TTC549 (cell line): ENCODE measurements at regions not wholly inside any gene's neighbourhood (a gene's known extent, or its start where the extent isn't known, plus 50 kb on each side); places are given as distances from the start of the nearest gene placed in this dataset.
"Not testable (repeated sequence)": the region's sequence is repeated elsewhere in the genome, so short reads cannot be mapped to it uniquely, and the experiment has no call there.

Experiments
- FAIRE-seq: peaks from 2 replicates; lab custom pipeline; 2012; peaks lifted over from hg19 to GRCh38; lab: Jason Lieb, UNC

- no peak for FAIRE-seq
Observed at GRCh38 chr14:71240866-71241520, 333.7 kb downstream of the PCNX1 start.

DNA sequence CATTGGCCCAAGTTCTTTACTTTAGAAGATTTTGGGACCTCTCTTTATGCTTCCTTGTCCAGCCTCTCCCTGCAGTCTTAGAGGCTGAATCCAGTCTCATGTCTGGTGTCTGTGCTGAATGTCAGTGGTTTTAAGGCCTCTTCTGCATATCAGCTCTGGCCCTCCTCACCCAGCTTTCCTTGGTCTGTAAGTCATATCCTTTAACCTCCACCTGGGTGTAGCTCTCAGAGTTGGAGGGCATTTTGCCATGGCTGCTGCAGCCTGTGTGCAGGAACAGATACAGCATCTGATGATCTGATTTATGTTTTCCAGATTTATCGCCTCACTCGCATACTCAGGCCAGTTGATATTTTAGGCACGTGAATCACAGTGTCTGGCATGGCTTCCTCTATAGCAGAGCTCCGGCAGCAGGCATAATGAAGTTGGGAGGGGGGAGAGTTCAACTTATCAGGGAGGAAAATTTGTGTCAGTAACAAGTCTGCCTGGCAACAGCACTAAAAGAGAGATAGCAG lies 335.0 kb downstream of the PCNX1 start:
- FAIRE-seq, result no peak

DNA sequence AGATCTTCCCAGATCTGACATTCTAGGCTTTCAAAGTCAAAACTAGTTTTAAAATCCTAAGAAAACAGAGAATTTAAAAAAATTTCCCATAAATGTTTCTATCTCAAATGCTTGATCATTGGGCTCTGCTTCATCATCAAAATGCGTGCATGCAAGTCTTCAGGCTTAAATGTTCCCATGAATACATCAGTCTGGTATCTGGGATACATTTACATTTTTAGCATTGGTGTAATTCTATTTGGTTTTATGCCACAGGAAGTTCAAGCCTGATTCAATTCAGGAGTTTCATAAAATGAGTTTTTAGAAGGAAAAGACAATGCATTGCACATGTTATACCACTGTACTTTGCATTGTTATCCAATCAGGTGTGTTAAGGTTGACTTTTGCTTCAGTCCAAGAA lies 336.4 kb downstream of the PCNX1 start:
- FAIRE-seq, result no peak

DNA sequence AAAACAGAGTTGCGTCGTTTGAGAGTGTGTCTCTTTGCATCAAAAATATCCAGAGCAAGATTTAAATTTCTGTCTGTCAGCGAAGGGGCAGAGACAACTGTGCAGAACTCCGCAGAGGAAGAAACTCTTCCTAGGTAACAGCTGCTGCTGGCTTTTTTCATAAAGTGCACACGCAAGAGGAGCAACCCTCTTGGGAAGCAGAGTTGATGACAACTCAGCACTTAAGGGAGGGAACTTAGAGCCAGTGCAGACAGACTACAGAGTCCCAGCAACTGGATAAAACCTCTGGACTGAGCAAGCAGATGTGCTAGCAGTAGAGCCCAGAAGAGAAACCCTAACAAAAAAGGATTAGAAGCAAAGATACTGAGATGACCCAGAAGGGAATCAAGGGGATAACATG lies 337.1 kb downstream of the PCNX1 start:
- FAIRE-seq, result no peak

DNA sequence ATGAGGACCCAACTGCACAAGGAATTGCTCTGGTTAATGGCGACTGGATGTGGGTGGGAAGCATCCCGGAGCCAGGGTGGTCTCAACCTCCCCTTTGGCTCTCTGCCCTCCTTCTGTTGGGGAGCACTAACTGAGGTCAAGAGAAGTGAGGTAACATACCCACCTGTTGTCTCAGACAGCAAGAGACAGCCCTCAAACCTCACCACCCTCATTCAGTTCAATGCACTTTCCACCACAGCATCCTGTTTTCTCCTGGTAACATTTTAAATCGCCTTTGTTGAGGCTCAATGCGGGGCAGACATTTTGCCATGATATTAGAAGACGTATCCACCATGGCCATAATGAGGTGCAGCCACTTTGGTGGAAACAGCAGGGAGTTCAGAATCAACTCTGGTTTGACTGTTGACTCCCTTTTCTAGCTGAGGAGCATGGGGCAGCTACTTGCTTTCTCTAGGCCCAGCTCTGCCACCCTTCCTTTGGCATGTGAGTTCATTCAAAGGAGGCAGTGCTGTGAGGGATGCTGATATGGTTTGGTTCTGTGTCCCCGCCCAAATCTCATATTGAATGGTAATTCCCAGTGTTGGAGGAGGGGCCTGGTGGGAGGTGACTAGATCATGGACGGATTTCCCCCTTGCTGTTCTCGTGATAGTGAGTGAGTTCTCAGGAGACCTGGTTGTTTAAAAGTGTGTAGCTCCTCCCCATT lies 338.6 kb downstream of the PCNX1 start:
- no peak for FAIRE-seq

DNA sequence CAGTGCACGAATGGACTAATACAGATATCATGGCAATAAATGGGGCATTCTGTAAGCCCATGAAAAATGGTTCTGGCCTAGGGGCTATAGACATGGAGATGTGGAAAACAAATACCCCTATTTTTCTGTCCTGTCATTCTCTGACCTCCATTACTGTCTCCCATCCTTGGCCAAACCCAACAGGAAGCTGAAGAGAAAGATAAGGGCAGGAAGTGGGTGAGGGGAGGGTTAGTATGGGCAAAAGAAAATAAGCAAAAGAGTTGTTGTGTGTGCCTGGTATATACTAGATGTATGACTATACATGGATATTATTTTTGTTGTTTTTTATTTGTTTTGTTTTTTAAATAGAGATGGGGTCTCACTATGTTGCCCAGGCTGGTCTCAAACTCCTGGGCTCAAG lies 339.3 kb downstream of the PCNX1 start:
- FAIRE-seq, result no peak

GRCh38 chr14:71247106-71247505 lies 339.8 kb downstream of the PCNX1 start:
- FAIRE-seq, result no peak

DNA sequence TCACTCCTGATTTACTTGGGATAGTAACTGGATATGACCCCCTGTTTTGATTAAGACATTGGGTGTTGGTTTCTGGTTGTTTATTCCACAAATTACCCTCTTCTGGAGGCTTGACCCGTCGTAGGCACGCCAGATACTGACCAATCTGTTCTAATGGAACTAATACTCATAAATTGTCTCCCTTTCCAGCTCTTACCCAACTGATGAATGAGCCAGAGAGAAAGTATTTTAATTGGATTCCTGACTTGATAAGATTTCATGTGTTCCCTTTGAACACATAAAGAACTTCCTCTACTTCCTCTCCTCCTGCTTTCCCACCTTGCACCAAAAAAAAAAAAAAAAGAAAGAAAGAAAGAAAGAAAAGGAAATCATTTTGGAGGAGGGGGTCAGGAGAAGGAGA lies 340.9 kb downstream of the PCNX1 start:
- FAIRE-seq, result no peak

GRCh38 chr14:71250347-71250746 lies 343.1 kb downstream of the PCNX1 start:
- no peak for FAIRE-seq

DNA sequence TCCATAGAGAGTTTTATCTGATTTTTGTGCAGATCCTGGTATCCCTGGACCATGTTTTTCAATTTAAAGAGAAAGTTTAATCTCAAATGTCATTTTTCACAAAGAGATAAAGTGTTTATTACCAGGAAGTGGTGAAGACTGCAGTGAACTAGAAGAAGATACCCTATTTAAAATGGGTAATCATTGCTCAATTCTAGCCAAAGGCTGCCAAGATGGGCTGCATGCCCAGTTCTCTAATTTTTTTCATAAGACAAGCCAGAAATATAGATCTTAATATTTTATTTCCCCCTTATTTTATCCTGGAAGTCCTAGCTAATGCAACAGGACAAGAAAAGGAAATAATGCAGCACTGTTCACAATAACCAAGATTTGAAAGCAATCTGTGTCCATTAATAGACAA lies 343.5 kb downstream of the PCNX1 start:
- FAIRE-seq, result no peak

DNA sequence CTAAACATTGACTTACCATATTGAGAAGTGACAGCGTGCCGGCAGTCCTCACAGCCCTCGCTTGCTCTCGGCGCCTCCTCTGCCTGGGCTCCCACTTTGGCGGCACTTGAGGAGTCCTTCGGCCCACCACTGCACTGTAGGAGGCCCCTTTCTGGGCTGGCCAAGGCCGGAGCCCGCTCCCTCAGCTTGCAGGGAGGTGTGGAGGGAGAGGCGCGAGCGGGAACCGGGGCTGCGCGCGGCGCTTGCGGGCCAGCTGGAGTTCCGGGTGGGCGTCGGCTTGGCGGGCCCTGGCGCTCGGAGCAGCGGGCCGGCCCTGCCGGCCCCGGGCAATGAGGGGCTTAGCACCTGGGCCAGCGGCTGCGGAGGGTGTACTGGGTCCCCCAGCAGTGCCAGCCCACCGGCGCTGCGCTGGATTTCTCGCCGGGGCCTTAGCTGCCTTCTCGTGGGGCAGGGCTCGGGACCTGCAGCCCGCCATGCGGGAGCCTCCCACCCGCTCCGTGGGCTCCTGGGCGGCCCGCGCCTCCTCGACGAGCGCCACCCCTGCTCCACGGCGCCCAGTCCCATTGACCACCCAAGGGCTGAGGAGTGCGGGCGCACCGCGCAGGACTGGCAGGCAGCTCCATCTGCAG lies 346.9 kb downstream of the PCNX1 start:
- FAIRE-seq, result not testable (repeated sequence)

DNA sequence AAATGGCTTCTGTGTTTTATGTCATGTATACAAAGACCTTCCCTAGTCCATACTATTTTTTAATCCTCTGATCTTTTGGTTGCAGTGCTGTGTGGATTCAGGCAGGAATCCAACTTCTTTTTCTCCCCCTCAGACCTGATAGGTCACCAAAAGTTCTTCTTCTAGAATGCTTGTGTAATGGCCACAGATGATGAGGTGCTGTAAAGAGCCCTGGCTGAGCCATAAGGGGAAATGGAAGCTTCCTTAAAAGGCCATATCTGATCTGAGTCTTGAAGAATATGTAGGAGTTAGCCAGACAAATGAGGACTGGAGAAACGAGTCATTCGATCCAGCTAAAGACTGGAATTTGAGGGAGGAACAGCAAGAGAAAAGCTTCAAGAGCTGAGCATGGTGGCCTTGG lies 353.9 kb downstream of the PCNX1 start:
- no peak for FAIRE-seq

GRCh38 chr14:71262441-71262840 lies 355.2 kb downstream of the PCNX1 start:
- FAIRE-seq, result no peak

DNA sequence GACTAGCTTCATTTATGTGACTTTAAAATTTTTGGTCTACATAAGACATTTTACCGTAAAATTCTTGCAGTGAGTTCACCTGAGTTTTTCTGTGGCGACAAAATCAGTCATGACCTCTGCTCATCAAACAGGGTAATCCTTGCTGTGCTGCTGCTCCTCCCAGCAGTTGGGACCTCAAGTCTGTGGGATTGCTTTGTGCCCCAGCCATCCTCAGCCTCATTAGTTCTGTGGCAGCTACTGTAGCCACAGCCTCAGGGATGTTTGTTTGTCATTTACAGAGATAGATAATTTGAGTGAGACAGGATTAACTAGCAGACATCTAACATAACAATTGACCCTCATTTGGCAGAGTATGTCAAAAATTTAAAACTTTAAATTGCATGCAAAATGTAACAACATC lies 357.0 kb downstream of the PCNX1 start:
- FAIRE-seq, result no peak

DNA sequence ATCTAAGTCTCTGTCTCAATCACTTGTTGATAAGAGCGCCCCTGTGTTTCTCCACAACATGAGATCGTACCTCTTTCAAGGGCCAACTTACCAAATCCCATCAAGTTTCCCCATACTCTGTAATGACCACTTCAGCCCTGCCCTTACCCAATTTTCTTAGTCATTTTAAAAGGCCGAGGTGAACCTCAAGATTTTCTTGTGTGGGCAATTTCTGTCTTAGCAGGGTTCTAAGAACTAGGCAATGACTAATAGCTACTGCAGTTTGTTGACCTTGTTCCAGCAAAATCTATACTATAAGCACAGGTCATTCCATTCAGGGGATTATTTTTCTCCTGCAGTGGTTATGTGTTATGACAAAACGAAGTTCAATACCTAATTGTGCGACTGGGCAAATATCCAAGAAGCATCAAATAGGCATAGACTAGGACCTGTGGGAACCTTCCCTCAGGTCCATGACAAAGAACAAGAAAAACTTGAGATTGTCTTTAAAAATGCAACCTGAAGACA lies 359.8 kb downstream of the PCNX1 start:
- no peak for FAIRE-seq

GRCh38 chr14:71267691-71268090 lies 360.4 kb downstream of the PCNX1 start:
- no peak for FAIRE-seq

GRCh38 chr14:71270111-71270510 lies 362.9 kb downstream of the PCNX1 start:
- FAIRE-seq, result no peak

GRCh38 chr14:71271166-71271945 lies 364.1 kb downstream of the PCNX1 start:
- no peak for FAIRE-seq

DNA sequence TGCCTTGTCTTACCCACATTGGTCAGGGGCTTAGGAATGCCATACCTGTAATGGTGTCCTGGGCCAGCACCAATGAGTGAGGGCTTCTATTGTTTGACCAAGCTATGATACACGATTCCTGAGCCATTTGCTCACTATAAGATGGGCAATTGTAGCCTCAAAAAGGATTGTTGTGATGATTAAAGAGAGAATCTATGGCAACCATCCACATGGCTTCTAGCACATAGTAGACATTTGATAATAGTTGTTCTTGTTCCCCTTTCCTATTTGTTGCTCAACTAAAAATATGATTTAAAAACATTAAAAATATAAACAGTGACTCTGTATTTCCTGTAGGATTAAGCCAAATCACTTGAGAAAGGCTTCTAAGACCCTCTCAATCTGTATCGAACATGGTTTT lies 366.1 kb downstream of the PCNX1 start:
- FAIRE-seq, result no peak

DNA sequence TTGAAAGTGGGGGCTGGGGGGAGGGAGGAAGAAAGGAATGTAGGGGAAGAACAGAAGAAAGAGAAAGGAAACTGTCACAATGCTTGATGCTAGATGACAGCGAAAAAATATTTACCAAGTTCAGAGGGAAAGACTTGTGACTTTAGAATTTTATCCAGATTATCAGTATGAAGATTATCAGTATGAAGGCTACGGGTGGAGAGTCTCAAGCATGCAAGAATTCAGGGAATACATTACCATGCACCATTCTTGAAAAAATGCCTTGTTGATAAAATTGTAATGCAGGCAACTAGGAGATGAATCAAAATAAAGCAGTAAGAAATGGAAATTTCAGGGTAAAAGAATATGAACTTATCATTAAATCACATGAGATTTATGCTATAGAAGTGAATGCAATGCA lies 376.8 kb downstream of the PCNX1 start:
- no peak for FAIRE-seq

DNA sequence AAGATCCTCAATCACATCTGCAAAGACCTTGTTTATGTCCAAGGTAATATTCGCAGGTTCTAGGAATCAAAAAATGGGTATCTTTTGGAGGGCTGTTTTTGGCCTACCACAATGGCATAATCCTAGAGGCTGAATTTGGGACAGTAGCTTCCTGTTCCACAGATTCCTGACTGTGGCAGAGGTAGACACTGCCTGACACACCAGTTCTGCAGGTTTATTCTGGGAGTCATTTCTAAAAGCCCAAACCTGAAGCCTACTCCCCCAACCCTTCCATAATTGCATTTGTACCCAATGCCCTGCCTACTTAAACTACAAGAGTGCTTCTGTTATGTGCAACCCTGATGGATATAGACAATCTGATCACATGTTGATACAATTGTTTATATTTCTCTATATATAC lies 378.9 kb downstream of the PCNX1 start:
- FAIRE-seq, result no peak

GRCh38 chr14:71287567-71287966 lies 380.3 kb downstream of the PCNX1 start:
- no peak for FAIRE-seq

DNA sequence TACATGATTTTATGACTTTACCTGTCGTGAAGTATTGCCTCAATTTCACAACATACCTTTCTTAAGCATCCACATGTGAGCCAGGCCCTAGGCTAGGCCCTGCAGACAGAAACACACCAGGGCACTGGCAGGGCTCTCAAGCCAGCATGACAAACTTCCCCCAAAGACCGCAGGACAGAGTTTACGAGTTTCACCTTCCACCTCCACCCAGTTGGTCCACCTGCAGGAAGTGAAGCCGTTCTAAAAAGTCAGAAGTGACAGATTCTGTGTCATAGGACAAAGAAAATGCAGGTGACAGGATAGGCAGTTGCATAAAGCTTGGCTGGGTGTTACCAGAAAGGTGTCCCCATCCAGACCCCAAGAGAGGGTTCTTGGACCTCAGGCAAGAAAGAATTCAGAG lies 382.3 kb downstream of the PCNX1 start:
- no peak for FAIRE-seq
